ENCODE measurements at regions not wholly inside any gene's neighbourhood (a gene's known extent, or its start where the extent isn't known, plus 50 kb on each side); places are given as distances from the start of the nearest gene placed in this dataset.

GRCh38 chr12:83629931-83630330 lies 943.2 kb downstream of the TMTC2 start:
- TF ChIP-seq CTCF (IDR thresholded peaks at IDR 0.05; ENCODE audit: insufficient read depth, low read depth, low read length) (no peak), EZH2 (IDR thresholded peaks at IDR 0.05; ENCODE audit: insufficient read depth, low read length) (no peak)

All from astrocyte (in vitro differentiated cells and primary cell).